ENCODE measurements at regions not wholly inside any gene's neighbourhood (a gene's known extent, or its start where the extent isn't known, plus 50 kb on each side); places are given as distances from the start of the nearest gene placed in this dataset.

GRCh38 chr3:113105093-113105449 lies 106.3 kb upstream of the BOC start:
- no peak for TF ChIP-seq CTCF (IDR thresholded peaks at IDR 0.05)
- TF ChIP-seq POLR2AphosphoS5 (IDR thresholded peaks at IDR 0.05): no peak
- no peak for TF ChIP-seq POLR2A (IDR thresholded peaks at IDR 0.05)
